Fibroblast of mammary gland (primary cell): ENCODE measurements at regions not wholly inside any gene's neighbourhood (a gene's known extent, or its start where the extent isn't known, plus 50 kb on each side); places are given as distances from the start of the nearest gene placed in this dataset.
"Not testable (repeated sequence)": the region's sequence is repeated elsewhere in the genome, so short reads cannot be mapped to it uniquely, and the experiment has no call there.

Experiments used
- DNase-seq: peaks from one replicate; pipeline ENCODE4 v3.0.0-alpha.2; 2010; ENCODE audit warnings: low read depth
- H3K4me3 ChIP-seq: 2 replicates; pipeline ENCODE4 v1.5.1; 2011; ENCODE audit warnings: low read depth, mild to moderate bottlenecking, low read length, moderate library complexity; ENCODE audit not compliant: control insufficient read depth
- TF ChIP-seq, protein P1 (sequence below): conservative IDR thresholded peaks from 2 replicates; pipeline ENCODE4 v1.5.1; 2011; ENCODE audit warnings: low read depth, low read length, inconsistent platforms; ENCODE audit not compliant: control insufficient read depth, insufficient read depth

DNA sequence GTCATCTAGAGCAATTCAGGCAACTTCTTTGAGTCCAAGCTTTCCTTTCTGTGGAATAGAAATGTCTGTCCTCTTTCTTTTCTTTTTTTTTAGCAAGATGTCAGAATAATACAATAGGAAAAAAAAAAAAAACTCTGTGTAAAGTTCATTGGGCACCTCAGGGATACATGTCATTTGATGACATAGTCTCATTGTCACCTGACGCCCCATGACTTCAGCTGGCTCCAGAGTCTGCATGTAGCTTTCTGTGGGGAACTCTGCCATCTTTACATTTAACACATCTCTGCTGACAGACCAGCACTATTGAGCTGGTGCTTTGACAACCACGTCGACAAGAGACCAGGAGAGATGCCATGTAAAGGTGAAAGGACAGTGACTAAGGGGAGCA lies 172.5 kb upstream of the KLF7 start:
- no peak for DNase-seq
- TF ChIP-seq, protein P1, sequence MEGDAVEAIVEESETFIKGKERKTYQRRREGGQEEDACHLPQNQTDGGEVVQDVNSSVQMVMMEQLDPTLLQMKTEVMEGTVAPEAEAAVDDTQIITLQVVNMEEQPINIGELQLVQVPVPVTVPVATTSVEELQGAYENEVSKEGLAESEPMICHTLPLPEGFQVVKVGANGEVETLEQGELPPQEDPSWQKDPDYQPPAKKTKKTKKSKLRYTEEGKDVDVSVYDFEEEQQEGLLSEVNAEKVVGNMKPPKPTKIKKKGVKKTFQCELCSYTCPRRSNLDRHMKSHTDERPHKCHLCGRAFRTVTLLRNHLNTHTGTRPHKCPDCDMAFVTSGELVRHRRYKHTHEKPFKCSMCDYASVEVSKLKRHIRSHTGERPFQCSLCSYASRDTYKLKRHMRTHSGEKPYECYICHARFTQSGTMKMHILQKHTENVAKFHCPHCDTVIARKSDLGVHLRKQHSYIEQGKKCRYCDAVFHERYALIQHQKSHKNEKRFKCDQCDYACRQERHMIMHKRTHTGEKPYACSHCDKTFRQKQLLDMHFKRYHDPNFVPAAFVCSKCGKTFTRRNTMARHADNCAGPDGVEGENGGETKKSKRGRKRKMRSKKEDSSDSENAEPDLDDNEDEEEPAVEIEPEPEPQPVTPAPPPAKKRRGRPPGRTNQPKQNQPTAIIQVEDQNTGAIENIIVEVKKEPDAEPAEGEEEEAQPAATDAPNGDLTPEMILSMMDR: no peak
- H3K4me3 ChIP-seq: no peak overlapping the region

DNA sequence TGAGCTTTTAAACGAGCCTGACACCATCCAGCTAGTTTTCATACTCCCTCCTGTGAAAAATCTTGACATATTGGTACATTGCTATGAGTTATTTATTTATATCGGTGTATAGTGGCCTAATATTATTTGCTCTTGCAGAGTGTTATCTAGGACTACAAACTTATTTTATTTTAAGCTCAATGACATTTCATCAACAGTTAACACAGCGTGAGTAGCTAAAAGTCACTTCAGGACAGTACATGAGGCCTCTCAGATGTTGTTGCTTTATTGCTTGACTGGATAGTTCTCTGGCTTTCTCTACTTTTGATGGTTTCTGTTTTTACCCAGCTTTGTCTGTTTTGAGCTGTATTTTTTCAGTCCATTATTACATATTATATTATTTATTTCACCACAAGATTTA lies 172.9 kb upstream of the KLF7 start:
- H3K4me3 ChIP-seq: no peak overlapping the region
- DNase-seq: no peak
- TF ChIP-seq, protein P1: no peak

DNA sequence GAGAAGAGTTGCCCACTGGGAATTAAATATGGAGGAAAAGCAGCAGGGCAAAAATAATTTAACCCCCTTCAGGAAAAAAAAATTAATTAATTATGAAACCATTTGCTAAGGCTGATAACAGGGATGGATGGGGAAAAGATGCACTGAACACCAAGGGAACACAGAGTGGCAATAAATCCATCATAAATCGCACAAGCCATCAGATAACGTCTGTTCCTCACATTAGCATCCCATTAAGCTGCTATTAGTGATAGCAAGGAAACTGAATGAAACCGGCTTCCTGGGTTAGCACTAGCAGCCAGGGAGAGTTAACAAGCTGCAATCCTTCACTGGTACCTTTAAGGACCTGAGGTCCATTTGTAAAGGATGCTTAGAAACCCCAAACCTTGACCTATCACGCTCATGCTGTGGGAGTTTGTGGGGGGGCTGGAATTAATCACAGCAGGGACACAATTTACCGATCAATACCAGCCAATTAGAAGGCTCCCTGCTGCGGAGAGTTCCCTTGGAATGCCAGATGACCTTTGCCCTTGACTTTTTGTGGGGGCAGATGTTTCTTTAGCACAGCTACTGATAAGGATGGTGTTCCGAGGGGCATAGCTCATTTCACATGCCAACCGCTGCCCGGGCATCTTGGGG lies 175.5 kb upstream of the KLF7 start:
- TF ChIP-seq, protein P1: no peak

DNA sequence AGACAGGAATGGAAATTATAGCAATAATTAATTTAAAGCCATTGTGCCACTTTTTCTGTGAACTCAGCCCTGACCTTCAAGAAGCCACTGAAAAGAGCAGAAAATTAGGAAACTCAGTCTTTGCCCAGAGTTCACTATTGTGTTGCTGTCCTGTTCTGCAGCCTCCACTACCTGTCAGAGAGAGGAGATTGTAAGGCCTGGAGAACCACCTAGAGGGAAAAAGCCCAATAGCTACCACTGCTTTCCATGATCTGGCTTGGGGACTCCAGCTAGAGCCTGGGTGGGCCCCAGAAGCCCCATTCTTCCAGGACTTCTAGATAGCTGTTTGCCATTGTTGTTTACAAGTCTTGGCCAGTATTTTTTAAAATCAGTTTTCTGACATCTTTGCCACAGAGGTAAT lies 176.1 kb upstream of the KLF7 start:
- H3K4me3 ChIP-seq: no peak overlapping the region
- TF ChIP-seq, protein P1: no peak
- DNase-seq: no peak

More for the DNA sequence above, 175.5 kb upstream of the KLF7 start:
- H3K4me3 ChIP-seq: no peak overlapping the region
- no peak for DNase-seq

DNA sequence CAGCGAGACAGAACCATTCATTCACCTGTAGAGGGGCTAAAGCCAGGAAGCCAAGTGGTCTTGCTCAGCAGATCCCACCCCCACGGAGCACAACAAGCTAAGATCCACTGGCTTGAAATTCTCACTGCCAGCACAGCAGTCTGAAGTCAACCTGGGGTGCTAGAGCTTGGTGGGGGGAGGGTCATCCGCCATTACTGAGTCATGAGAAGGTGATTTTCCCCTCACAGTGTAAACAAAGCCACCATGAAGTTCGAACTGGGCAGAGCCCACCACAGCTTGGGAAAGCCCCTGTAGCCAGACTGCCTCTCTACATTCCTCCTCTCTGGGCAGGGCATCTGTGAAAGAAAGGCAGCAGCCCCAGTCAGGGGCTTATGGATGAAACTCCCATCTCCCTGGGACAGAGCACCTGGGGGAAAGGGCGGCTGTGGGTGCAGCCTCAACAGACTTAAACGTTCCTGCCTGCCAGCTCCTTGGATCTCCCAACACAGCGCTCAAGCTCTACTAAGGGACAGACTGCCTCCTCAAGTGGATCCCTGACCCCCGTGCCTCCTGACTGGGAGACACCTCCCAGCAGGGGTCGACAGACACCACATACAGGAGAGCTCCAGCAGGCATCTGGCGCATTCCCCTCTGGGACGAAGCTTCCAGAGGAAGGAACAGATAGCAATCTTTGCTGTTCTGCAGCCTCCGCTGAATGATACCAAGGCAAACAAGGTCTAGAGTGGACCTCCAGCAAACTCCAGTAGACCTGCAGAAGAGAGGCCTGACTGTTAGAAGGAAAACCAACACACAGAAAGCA lies 179.0 kb upstream of the KLF7 start:
- not testable (repeated sequence) for H3K4me3 ChIP-seq, DNase-seq

DNA sequence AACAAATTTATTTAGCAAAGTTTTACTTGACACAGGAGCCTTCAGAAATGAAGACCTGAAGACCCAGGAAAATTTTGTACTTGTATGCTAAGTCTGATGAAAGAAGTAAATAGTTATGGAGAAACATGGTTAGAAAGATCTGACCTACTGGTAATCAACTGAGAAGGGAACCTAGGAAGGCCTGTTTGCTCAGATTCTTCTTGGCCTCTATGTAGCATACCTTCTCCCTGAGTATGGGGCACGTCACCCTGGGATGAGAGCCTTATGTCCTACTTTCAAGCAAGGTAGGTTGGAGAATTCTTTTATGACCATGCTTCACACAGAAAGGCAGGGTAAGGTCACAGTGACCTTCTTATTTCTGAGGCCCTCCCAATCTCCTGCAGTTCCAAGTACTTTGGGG lies 178.6 kb upstream of the CREB1 start:
- DNase-seq: no peak
- H3K4me3 ChIP-seq: no peak overlapping the region
- TF ChIP-seq, protein P1: no peak

DNA sequence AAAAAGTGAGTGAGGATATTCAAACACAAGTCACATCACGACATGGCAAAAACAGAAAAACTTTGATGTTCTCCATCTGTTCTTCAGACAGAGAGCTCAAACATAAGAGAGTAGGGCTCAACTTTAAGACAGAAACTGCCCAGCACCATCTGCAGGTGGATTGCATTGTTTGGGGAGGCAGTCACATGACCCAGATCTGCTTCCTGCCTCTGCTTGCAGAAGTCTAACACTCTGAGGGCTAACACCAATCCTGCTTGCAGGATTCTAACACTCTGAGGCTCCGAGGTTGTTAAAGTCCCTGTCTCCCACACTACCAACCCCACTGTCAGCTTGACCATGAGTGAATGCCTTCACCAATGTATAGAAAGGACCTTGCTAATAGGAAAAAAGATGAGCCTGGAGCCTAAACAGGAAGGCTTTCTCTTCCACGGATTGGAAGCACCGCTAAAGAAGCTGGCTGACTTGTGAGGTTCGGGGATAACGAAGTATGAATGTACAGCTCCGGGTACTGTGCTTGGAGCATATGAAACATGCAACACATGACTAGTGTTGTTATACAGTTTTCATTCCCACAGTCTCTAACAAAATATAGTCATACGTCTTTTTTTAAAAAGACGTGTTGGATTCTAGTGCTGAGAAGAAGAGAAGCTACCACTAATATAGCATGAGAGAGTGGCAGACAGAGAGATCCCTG lies 176.6 kb upstream of the CREB1 start:
- no peak for DNase-seq
- TF ChIP-seq, protein P1: no peak
- no peak overlapping the region for H3K4me3 ChIP-seq
